ENCODE measurements at regions not wholly inside any gene's neighbourhood (a gene's known extent, or its start where the extent isn't known, plus 50 kb on each side); places are given as distances from the start of the nearest gene placed in this dataset.

DNA sequence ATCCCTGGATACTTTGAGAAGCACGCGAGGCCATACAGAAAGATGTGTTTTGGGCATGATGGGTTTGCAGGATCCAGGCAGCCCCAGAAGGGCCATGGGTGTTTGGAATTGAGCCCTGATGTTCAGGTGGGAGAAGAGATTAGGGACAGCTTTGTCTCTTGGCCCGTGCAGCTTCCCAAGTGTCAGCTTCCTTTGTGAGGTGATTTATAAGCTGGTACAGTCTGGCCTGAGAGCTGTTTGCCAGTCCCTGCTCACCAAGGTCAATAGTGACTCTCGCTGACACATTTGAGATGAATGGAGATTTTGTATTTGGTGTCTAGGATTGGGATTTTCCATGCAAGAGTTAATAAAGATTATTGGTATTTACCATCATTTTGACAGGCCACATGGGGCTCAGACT, 165.9 kb downstream of the ICE1 start (continued):
- TF ChIP-seq, protein P1, sequence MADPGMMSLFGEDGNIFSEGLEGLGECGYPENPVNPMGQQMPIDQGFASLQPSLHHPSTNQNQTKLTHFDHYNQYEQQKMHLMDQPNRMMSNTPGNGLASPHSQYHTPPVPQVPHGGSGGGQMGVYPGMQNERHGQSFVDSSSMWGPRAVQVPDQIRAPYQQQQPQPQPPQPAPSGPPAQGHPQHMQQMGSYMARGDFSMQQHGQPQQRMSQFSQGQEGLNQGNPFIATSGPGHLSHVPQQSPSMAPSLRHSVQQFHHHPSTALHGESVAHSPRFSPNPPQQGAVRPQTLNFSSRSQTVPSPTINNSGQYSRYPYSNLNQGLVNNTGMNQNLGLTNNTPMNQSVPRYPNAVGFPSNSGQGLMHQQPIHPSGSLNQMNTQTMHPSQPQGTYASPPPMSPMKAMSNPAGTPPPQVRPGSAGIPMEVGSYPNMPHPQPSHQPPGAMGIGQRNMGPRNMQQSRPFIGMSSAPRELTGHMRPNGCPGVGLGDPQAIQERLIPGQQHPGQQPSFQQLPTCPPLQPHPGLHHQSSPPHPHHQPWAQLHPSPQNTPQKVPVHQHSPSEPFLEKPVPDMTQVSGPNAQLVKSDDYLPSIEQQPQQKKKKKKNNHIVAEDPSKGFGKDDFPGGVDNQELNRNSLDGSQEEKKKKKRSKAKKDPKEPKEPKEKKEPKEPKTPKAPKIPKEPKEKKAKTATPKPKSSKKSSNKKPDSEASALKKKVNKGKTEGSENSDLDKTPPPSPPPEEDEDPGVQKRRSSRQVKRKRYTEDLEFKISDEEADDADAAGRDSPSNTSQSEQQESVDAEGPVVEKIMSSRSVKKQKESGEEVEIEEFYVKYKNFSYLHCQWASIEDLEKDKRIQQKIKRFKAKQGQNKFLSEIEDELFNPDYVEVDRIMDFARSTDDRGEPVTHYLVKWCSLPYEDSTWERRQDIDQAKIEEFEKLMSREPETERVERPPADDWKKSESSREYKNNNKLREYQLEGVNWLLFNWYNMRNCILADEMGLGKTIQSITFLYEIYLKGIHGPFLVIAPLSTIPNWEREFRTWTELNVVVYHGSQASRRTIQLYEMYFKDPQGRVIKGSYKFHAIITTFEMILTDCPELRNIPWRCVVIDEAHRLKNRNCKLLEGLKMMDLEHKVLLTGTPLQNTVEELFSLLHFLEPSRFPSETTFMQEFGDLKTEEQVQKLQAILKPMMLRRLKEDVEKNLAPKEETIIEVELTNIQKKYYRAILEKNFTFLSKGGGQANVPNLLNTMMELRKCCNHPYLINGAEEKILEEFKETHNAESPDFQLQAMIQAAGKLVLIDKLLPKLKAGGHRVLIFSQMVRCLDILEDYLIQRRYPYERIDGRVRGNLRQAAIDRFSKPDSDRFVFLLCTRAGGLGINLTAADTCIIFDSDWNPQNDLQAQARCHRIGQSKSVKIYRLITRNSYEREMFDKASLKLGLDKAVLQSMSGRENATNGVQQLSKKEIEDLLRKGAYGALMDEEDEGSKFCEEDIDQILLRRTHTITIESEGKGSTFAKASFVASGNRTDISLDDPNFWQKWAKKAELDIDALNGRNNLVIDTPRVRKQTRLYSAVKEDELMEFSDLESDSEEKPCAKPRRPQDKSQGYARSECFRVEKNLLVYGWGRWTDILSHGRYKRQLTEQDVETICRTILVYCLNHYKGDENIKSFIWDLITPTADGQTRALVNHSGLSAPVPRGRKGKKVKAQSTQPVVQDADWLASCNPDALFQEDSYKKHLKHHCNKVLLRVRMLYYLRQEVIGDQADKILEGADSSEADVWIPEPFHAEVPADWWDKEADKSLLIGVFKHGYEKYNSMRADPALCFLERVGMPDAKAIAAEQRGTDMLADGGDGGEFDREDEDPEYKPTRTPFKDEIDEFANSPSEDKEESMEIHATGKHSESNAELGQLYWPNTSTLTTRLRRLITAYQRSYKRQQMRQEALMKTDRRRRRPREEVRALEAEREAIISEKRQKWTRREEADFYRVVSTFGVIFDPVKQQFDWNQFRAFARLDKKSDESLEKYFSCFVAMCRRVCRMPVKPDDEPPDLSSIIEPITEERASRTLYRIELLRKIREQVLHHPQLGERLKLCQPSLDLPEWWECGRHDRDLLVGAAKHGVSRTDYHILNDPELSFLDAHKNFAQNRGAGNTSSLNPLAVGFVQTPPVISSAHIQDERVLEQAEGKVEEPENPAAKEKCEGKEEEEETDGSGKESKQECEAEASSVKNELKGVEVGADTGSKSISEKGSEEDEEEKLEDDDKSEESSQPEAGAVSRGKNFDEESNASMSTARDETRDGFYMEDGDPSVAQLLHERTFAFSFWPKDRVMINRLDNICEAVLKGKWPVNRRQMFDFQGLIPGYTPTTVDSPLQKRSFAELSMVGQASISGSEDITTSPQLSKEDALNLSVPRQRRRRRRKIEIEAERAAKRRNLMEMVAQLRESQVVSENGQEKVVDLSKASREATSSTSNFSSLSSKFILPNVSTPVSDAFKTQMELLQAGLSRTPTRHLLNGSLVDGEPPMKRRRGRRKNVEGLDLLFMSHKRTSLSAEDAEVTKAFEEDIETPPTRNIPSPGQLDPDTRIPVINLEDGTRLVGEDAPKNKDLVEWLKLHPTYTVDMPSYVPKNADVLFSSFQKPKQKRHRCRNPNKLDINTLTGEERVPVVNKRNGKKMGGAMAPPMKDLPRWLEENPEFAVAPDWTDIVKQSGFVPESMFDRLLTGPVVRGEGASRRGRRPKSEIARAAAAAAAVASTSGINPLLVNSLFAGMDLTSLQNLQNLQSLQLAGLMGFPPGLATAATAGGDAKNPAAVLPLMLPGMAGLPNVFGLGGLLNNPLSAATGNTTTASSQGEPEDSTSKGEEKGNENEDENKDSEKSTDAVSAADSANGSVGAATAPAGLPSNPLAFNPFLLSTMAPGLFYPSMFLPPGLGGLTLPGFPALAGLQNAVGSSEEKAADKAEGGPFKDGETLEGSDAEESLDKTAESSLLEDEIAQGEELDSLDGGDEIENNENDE (IDR thresholded peaks at IDR 0.05; ENCODE audit: insufficient replicate concordance, low read length): no peak
- no peak for TF ChIP-seq NANOG (IDR thresholded peaks at IDR 0.05; ENCODE audit: insufficient read depth, low read depth, low read length, poor library complexity, severe bottlenecking)
- TF ChIP-seq, protein P2, sequence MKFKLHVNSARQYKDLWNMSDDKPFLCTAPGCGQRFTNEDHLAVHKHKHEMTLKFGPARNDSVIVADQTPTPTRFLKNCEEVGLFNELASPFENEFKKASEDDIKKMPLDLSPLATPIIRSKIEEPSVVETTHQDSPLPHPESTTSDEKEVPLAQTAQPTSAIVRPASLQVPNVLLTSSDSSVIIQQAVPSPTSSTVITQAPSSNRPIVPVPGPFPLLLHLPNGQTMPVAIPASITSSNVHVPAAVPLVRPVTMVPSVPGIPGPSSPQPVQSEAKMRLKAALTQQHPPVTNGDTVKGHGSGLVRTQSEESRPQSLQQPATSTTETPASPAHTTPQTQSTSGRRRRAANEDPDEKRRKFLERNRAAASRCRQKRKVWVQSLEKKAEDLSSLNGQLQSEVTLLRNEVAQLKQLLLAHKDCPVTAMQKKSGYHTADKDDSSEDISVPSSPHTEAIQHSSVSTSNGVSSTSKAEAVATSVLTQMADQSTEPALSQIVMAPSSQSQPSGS (IDR thresholded peaks at IDR 0.05; ENCODE audit: low read length): no peak
- TF ChIP-seq NRF1 (IDR thresholded peaks at IDR 0.05; ENCODE audit: low read depth, low read length): no peak
- TF ChIP-seq PHF8 (conservative IDR thresholded peaks at IDR 0.05; ENCODE audit: low read depth, low read length): no peak

Data from H1 (cell line).